ENCODE measurements at regions not wholly inside any gene's neighbourhood (a gene's known extent, or its start where the extent isn't known, plus 50 kb on each side); places are given as distances from the start of the nearest gene placed in this dataset.
"Not testable (repeated sequence)": the region's sequence is repeated elsewhere in the genome, so short reads cannot be mapped to it uniquely, and the experiment has no call there.

- TF ChIP-seq ZNF274 (IDR thresholded peaks at IDR 0.05; ENCODE audit: low read depth, low read length) = no peak
- no peak overlapping the region for H3K4me3 ChIP-seq (ENCODE audit: low read length)
Observed at GRCh38 chr12:92400006-92400405, 254.4 kb upstream of the BTG1 start.

GRCh38 chr12:92398565-92399309 is 253.1 kb upstream of the BTG1 start:
- TF ChIP-seq ZNF274 (IDR thresholded peaks at IDR 0.05; ENCODE audit: low read depth, low read length) = no peak
- no peak overlapping the region for H3K4me3 ChIP-seq (ENCODE audit: low read length)

GRCh38 chr12:92396647-92397252 is 251.1 kb upstream of the BTG1 start:
- no peak overlapping the region for H3K4me3 ChIP-seq (ENCODE audit: low read length)
- TF ChIP-seq ZNF274 (IDR thresholded peaks at IDR 0.05; ENCODE audit: low read depth, low read length) = no peak

GRCh38 chr12:92395322-92395721 is 249.7 kb upstream of the BTG1 start:
- no peak for TF ChIP-seq ZNF274 (IDR thresholded peaks at IDR 0.05; ENCODE audit: low read depth, low read length)
- no peak overlapping the region for H3K4me3 ChIP-seq (ENCODE audit: low read length)

GRCh38 chr12:92394895-92395294 is 249.2 kb upstream of the BTG1 start:
- TF ChIP-seq ZNF274 (IDR thresholded peaks at IDR 0.05; ENCODE audit: low read depth, low read length) = no peak
- H3K4me3 ChIP-seq (ENCODE audit: low read length) = no peak overlapping the region

- TF ChIP-seq ZNF274 (IDR thresholded peaks at IDR 0.05; ENCODE audit: low read depth, low read length) = no peak
Observed at GRCh38 chr12:92393504-92393903, 247.9 kb upstream of the BTG1 start.

GRCh38 chr12:92391726-92392125 is 246.1 kb upstream of the BTG1 start:
- not testable (repeated sequence) for H3K4me3 ChIP-seq (ENCODE audit: low read length)

More at GRCh38 chr12:92393504-92393903, 247.9 kb upstream of the BTG1 start:
- H3K4me3 ChIP-seq (ENCODE audit: low read length) = no peak overlapping the region

- TF ChIP-seq ZNF274 (IDR thresholded peaks at IDR 0.05; ENCODE audit: low read depth, low read length) = no peak
Observed at GRCh38 chr12:92389466-92389865, 243.8 kb upstream of the BTG1 start.

GRCh38 chr12:92385296-92385695 is 239.7 kb upstream of the BTG1 start:
- no peak overlapping the region for H3K4me3 ChIP-seq (ENCODE audit: low read length)

More at GRCh38 chr12:92389466-92389865, 243.8 kb upstream of the BTG1 start:
- no peak overlapping the region for H3K4me3 ChIP-seq (ENCODE audit: low read length)

GRCh38 chr12:92384571-92384970 is 238.9 kb upstream of the BTG1 start:
- no peak overlapping the region for H3K4me3 ChIP-seq (ENCODE audit: low read length)
- TF ChIP-seq ZNF274 (IDR thresholded peaks at IDR 0.05; ENCODE audit: low read depth, low read length) = no peak

More at GRCh38 chr12:92385296-92385695, 239.7 kb upstream of the BTG1 start:
- TF ChIP-seq ZNF274 (IDR thresholded peaks at IDR 0.05; ENCODE audit: low read depth, low read length) = no peak

GRCh38 chr12:92382383-92382878 is 236.8 kb upstream of the BTG1 start:
- H3K4me3 ChIP-seq (ENCODE audit: low read length) = no peak overlapping the region
- TF ChIP-seq ZNF274 (IDR thresholded peaks at IDR 0.05; ENCODE audit: low read depth, low read length) = no peak

GRCh38 chr12:92381856-92382255 is 236.2 kb upstream of the BTG1 start:
- H3K4me3 ChIP-seq (ENCODE audit: low read length) = no peak overlapping the region
- no peak for TF ChIP-seq ZNF274 (IDR thresholded peaks at IDR 0.05; ENCODE audit: low read depth, low read length)

- no peak for TF ChIP-seq ZNF274 (IDR thresholded peaks at IDR 0.05; ENCODE audit: low read depth, low read length)
Observed at GRCh38 chr12:92378682-92379479, 233.2 kb upstream of the BTG1 start.

GRCh38 chr12:92375504-92375903 is 229.9 kb upstream of the BTG1 start:
- not testable (repeated sequence) for H3K4me3 ChIP-seq (ENCODE audit: low read length)

More at GRCh38 chr12:92378682-92379479, 233.2 kb upstream of the BTG1 start:
- H3K4me3 ChIP-seq (ENCODE audit: low read length) = no peak overlapping the region

- TF ChIP-seq ZNF274 (IDR thresholded peaks at IDR 0.05; ENCODE audit: low read depth, low read length) = no peak
Observed at GRCh38 chr12:92370828-92371227, 225.2 kb upstream of the BTG1 start.

More at GRCh38 chr12:92370828-92371227, 225.2 kb upstream of the BTG1 start:
- H3K4me3 ChIP-seq (ENCODE audit: low read length) = no peak overlapping the region

Data from GM08714 (cell line).